Body of pancreas (tissue), 4 donors: ENCODE measurements at regions not wholly inside any gene's neighbourhood (a gene's known extent, or its start where the extent isn't known, plus 50 kb on each side); places are given as distances from the start of the nearest gene placed in this dataset.

Source experiments
- CTCF ChIP-seq, 7 experiments: fragments of 450-650 bp in 4 of 7; fragments of 200-600 bp in 3 of 7; sonication (generic) in 3 of 7; IDR thresholded peaks; one replicate each; pipeline ENCODE4 v1.5.1; 2016 to 2019; ENCODE audit warnings: antibody characterized with exemption in 7 of 7
- POLR2A ChIP-seq, 3 donors: fragments of 450-650 bp; IDR thresholded peaks; one replicate each; pipeline ENCODE4 v1.6.1; 2016; ENCODE audit warnings: antibody characterized with exemption in 3 of 3, mild to moderate bottlenecking in 2 of 3

GRCh38 chr3:159555205-159555604 is 433.4 kb upstream of the IL12A start:
- no peak for TF ChIP-seq CTCF (IDR thresholded peaks at IDR 0.05)
- TF ChIP-seq POLR2A (IDR thresholded peaks at IDR 0.05): no peak
